HG03108 (cell line): ENCODE measurements at regions not wholly inside any gene's neighbourhood (a gene's known extent, or its start where the extent isn't known, plus 50 kb on each side); places are given as distances from the start of the nearest gene placed in this dataset.
A peak's percentile ranks its signal among the peaks of the same experiment; 100 is the strongest.
"Not testable (repeated sequence)": the region's sequence is repeated elsewhere in the genome, so short reads cannot be mapped to it uniquely, and the experiment has no call there.

ENCODE experiments used
- ATAC-seq: cut with Tn5 transposase; IDR thresholded peaks from one replicate; pipeline ENCODE4 v1.9.1; 2021; ENCODE audit warnings: moderate library complexity; ENCODE audit not compliant: unreplicated experiment

DNA sequence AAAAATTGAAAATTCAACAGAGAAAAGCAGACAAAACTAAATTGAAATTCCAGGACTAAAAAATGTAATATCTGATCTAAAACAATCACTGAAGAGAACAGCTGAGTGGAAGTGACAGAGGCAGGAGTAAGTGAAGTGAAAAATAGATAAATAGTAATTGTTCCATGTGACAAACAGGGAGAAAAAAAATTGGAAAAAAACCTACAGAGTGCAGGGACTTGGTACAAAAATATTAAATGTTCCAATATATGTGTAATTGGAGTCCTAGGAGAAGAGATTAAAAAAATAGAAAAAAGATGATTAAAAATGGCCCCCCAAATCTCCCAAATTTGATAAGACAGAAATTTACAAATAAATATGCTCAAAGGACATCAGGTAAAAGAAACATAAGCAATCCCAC is 63.4 kb upstream of the NAMPT start:
- no peak for ATAC-seq

GRCh38 chr7:106347229-106347833 is 62.5 kb upstream of the NAMPT start:
- ATAC-seq: no peak

- peak; percentile 91 for ATAC-seq
Measured at GRCh38 chr7:106346678-106347217, 62.0 kb upstream of the NAMPT start.

DNA sequence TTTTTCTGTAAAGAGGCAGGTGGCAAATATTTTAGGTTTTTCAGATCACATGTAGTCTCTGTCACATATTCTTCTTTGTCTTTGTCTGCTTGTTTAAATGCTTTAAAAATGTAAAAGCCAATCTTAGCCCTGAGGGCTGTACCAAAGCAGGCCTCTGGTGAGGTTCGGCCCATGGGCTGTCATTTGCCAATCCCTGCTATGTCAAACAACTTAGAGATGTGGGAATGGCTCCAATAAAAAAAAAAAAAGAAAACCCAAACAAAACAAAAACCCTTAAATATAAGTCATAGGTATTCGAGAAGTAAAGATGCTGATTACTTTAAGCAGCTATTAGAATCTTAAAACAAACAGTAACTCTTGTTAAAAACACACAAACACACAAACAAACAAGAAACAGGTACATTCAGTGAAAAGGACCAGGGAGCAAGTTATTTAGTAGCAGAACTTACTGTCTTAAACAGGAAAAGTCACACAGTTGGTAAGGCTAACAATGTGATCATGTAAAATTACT is 61.4 kb upstream of the NAMPT start:
- no peak for ATAC-seq

- ATAC-seq: no peak
Measured at GRCh38 chr7:106345421-106346166, 60.8 kb upstream of the NAMPT start.

DNA sequence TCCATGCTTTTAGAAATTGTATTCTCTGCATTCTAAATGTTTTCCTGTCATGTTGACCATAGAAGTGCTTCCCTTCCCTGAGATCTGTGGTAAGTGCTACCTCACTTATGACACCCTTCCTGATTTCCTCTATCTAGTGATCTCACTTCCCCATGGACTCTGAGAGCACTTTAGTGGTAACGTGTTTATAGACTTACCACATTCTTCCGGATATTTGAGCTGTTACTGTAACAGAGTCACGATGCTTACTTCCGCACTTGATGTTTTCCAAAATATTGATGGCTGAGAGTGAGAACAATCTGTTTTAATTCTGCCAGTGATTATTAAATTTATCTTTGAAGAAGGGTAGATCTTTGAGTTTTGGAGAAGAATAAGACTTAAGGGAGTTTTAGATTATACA is 60.1 kb upstream of the NAMPT start:
- no peak for ATAC-seq

GRCh38 chr7:106344211-106344610 is 59.4 kb upstream of the NAMPT start:
- no peak for ATAC-seq

DNA sequence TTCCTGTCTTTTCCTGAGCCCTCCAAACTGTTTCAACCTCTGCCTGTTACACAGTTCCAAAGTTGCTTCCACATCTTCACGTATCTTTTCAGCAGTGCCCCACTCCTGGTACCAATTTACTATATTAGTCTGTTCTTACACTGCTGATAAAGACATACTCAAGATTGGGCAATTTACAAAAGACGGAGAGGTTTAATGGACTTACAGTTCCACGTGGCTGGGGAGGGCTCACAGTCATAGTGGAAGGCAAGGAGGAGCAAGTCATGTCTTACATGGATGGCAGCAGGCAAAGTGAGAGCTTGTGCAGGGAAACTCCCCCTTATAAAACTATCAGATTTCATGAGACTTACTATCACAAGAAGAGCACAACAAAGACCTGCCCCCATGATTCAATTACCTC is 57.3 kb upstream of the NAMPT start:
- not testable (repeated sequence) for ATAC-seq

- ATAC-seq: not testable (repeated sequence)
Measured at GRCh38 chr7:106340247-106340596, 55.4 kb upstream of the NAMPT start.

DNA sequence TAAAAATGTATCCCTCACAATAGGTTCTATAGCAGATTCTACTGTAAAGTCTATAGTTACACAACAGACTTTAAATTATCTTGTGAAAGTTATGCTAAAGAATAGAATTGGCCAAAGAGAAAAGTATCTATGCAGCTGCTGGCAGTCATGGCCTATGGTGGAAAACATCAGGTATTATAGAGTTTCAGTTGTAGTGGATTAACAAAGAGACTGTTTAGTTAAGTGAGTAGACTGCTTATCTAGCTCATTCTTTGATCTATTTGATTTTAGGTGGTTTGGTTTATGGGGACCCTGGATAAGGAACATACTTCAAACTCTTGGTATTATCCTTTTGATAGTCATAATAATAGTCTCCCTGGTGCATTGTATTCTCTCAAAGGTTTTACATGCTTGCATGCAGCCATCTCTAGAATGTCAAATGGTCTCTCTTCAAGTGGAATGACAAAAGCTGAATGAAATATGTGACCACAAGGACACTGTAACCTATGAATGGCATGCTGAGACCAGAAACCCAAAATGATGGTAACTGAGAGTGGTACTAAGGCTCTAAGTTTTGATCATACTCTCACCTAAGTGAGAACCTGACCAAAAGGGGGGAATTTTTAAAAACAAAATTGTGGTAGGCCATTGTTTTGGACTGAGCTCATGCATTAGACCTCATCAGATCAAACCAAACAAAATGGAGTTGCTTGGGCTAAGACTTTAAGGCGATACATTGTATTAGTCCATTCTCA is 54.9 kb upstream of the NAMPT start:
- no peak for ATAC-seq

DNA sequence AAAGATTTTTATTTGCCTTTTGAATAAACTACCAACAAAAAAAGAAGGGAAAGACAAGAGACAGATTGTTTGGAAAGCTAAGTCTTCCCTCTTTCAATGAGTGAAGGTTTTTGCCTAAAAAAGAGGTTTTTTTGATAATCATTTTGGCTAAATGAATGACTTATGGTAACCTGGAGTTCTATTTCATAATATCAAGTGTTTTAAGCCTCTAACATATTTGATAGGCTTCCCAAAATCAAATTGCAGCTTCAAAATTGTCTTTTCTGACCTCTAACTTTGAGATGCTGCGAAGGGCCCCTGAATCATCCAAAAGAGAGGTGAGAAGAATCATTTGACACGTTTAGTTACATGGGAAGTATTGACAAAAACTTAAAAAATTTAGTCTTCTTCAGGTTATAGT is 53.0 kb upstream of the NAMPT start:
- no peak for ATAC-seq

DNA sequence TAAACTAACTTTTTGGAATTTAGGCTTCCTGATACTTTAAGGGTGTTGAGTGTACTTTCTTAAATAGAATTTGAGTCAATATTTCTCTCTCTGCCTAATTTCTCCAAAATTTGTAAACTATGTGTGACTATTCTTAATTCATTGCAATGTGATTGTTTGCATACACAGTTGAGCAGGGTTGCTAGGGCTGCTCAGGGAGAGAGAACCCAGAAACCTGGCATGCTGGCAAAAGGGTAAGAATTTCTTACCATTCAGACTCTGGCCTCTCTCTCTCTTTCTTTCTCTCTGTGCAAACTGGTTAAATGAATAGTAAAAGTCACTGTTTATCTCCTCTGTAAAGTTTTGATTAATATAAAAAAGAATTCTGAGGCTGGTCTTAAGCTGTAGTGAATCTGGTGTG is 51.0 kb upstream of the NAMPT start:
- no peak for ATAC-seq
